Liver (tissue), 3 donors: ENCODE measurements at regions not wholly inside any gene's neighbourhood (a gene's known extent, or its start where the extent isn't known, plus 50 kb on each side); places are given as distances from the start of the nearest gene placed in this dataset.
"Not testable (repeated sequence)": the region's sequence is repeated elsewhere in the genome, so short reads cannot be mapped to it uniquely, and the experiment has no call there.

Source experiments
- ATF3 ChIP-seq: IDR thresholded peaks from 2 replicates; pipeline ENCODE4 v1.6.1; 2016; ENCODE audit warnings: antibody characterized with exemption
- CTCF ChIP-seq: fragments of 150-350 bp; IDR thresholded peaks from 2 replicates; pipeline ENCODE4 v1.5.1; 2017; ENCODE audit warnings: improper control_type of control experiment, low read depth, low read length; ENCODE audit not compliant: missing input control
- GABPA ChIP-seq, 2 donors: IDR thresholded peaks in 1 of 2; conservative IDR thresholded peaks in 1 of 2; 2 replicates each; pipeline ENCODE4 v1.6.1; 2016; ENCODE audit warnings: antibody characterized with exemption in 2 of 2, mild to moderate bottlenecking in 1 of 2, moderate library complexity in 1 of 2
- HNF4A ChIP-seq, 2 donors: conservative IDR thresholded peaks; 2 replicates each; pipeline ENCODE4 v1.6.1; 2016; ENCODE audit warnings: antibody characterized with exemption in 2 of 2, mild to moderate bottlenecking in 2 of 2
- JUND ChIP-seq, 2 donors: IDR thresholded peaks; 2 replicates each; pipeline ENCODE4 v1.6.1; 2016; ENCODE audit warnings: antibody characterized with exemption in 2 of 2
- MAX ChIP-seq: IDR thresholded peaks from 2 replicates; pipeline ENCODE4 v1.6.1; 2016; ENCODE audit warnings: antibody characterized with exemption
- RAD21 ChIP-seq, 2 donors: IDR thresholded peaks; 2 replicates each; pipeline ENCODE4 v1.6.1; 2016; ENCODE audit warnings: antibody characterized with exemption in 2 of 2, mild to moderate bottlenecking in 2 of 2
- REST ChIP-seq: IDR thresholded peaks from 2 replicates; pipeline ENCODE4 v1.6.1; 2016; ENCODE audit warnings: antibody characterized with exemption, mild to moderate bottlenecking
- SP1 ChIP-seq: IDR thresholded peaks from 2 replicates; pipeline ENCODE4 v1.6.1; 2018; ENCODE audit warnings: antibody characterized with exemption, mild to moderate bottlenecking
- TAF1 ChIP-seq: conservative IDR thresholded peaks from 2 replicates; pipeline ENCODE4 v1.6.1; 2016; ENCODE audit warnings: antibody characterized with exemption, mild to moderate bottlenecking
- YY1 ChIP-seq: IDR thresholded peaks from 2 replicates; pipeline ENCODE4 v1.6.1; 2016; ENCODE audit warnings: antibody characterized with exemption, mild to moderate bottlenecking
- donor health status: healthy.
- donor health status: healthy.

- TF ChIP-seq CTCF; ATF3; GABPA (IDR thresholded peaks at IDR 0.05 in 1 of 2, conservative IDR thresholded peaks at IDR 0.05 in 1 of 2); YY1; RAD21 (IDR thresholded peaks at IDR 0.05); TAF1; REST; SP1; HNF4A (conservative IDR thresholded peaks at IDR 0.05); MAX; JUND (IDR thresholded peaks at IDR 0.05): not testable (repeated sequence)
Measured at GRCh38 chr5:68865192-68865591, 228.6 kb upstream of the SLC30A5 start.
